Neuronal stem cell (in vitro differentiated cells): ENCODE measurements at regions not wholly inside any gene's neighbourhood (a gene's known extent, or its start where the extent isn't known, plus 50 kb on each side); places are given as distances from the start of the nearest gene placed in this dataset.
A peak's percentile ranks its signal among the peaks of the same experiment; 100 is the strongest.

ENCODE experiments used
- DNase-seq: peaks from one replicate; pipeline ENCODE4 v3.0.0-alpha.2; 2013; ENCODE audit warnings: low spot score
- H2AFZ ChIP-seq: one replicate; pipeline ENCODE4 v1.6.1; 2013; ENCODE audit warnings: mild to moderate bottlenecking, low read length, inconsistent platforms
- H2AK5ac ChIP-seq: 2 replicates; pipeline ENCODE4 v1.6.1; 2013; ENCODE audit warnings: low read depth, mild to moderate bottlenecking, inconsistent platforms, low read length, moderate library complexity, mixed read lengths
- H2BK120ac ChIP-seq: 2 replicates; pipeline ENCODE4 v1.6.1; 2013; ENCODE audit warnings: low read depth, mild to moderate bottlenecking, inconsistent platforms, low read length, moderate library complexity, mixed read lengths
- H2BK12ac ChIP-seq: one replicate; pipeline ENCODE4 v1.6.1; 2013; ENCODE audit warnings: low read length, inconsistent platforms
- H2BK15ac ChIP-seq: 2 replicates; pipeline ENCODE4 v1.6.1; 2013; ENCODE audit warnings: mild to moderate bottlenecking, low read length, inconsistent platforms, mixed read lengths
- H2BK5ac ChIP-seq: one replicate; pipeline ENCODE4 v1.6.1; 2013; ENCODE audit warnings: inconsistent platforms, mild to moderate bottlenecking, low read length, moderate library complexity
- H3K14ac ChIP-seq: one replicate; pipeline ENCODE4 v1.6.1; 2013; ENCODE audit warnings: low read length, inconsistent platforms
- H3K18ac ChIP-seq: 2 replicates; pipeline ENCODE4 v1.6.1; 2013; ENCODE audit warnings: low read length, inconsistent platforms
- H3K23ac ChIP-seq: 2 replicates; pipeline ENCODE4 v1.6.1; 2013; ENCODE audit warnings: low read depth, mild to moderate bottlenecking, mixed read lengths, low read length, inconsistent platforms; ENCODE audit not compliant: poor library complexity
- H3K27ac ChIP-seq: replicated peaks from 3 replicates; pipeline ENCODE4 v1.5.1; 2013; ENCODE audit warnings: low read length, inconsistent platforms
- H3K27me3 ChIP-seq, 3 experiments: 2 replicates each; pipeline ENCODE4 v1.6.1; 2013; ENCODE audit warnings: low read length in 3 of 3, mild to moderate bottlenecking in 2 of 3, inconsistent platforms in 1 of 3, low read depth in 1 of 3, mixed read lengths in 1 of 3, moderate library complexity in 1 of 3; ENCODE audit not compliant: control insufficient read depth in 3 of 3, insufficient read depth in 3 of 3
- H3K36me3 ChIP-seq, 2 donors: replicated peaks in 1 of 2; 2 replicates each; pipeline ENCODE4 v1.6.1; 2013; ENCODE audit warnings: low read length in 2 of 2; ENCODE audit not compliant: control insufficient read depth in 2 of 2, insufficient read depth in 2 of 2
- H3K4ac ChIP-seq: 2 replicates; pipeline ENCODE4 v1.6.1; 2013; ENCODE audit warnings: inconsistent platforms, mild to moderate bottlenecking, low read length, moderate library complexity
- H3K4me1 ChIP-seq, 2 donors: 1 replicate in 1 of 2; 2 replicates in 1 of 2; pipeline ENCODE4 v1.6.1; 2013; ENCODE audit warnings: low read length in 2 of 2, low read depth in 1 of 2; ENCODE audit not compliant: control insufficient read depth in 2 of 2, insufficient read depth in 1 of 2
- H3K4me2 ChIP-seq: one replicate; pipeline ENCODE4 v1.6.1; 2013; ENCODE audit warnings: mild to moderate bottlenecking, low read length, inconsistent platforms; ENCODE audit not compliant: insufficient read depth, poor library complexity, severe bottlenecking
- H3K4me3 ChIP-seq, 2 donors: 2 replicates each; pipeline ENCODE4 v1.5.1; 2013; ENCODE audit warnings: low read length in 2 of 2, mild to moderate bottlenecking in 2 of 2, inconsistent platforms in 1 of 2, moderate library complexity in 1 of 2
- H3K79me1 ChIP-seq: one replicate; pipeline ENCODE4 v1.6.1; 2013; ENCODE audit warnings: low read depth, mild to moderate bottlenecking, inconsistent platforms, low read length, moderate library complexity
- H3K9ac ChIP-seq: one replicate; pipeline ENCODE4 v1.6.1; 2013; ENCODE audit warnings: mild to moderate bottlenecking, low read depth, low read length, inconsistent platforms; ENCODE audit not compliant: poor library complexity
- H3K9me3 ChIP-seq, 2 donors: replicated peaks in 1 of 2; 2 replicates each; pipeline versions ENCODE3 to v1.6.1; 2013; ENCODE audit warnings: low read length in 2 of 2, mild to moderate bottlenecking in 2 of 2, inconsistent platforms in 1 of 2, low read depth in 1 of 2, mixed read lengths in 1 of 2, moderate library complexity in 1 of 2; ENCODE audit not compliant: control insufficient read depth in 2 of 2, insufficient read depth in 1 of 2
- H4K8ac ChIP-seq: one replicate; pipeline ENCODE4 v1.6.1; 2013; ENCODE audit warnings: low read depth, mild to moderate bottlenecking, inconsistent platforms, low read length, moderate library complexity
- H4K91ac ChIP-seq: one replicate; pipeline ENCODE4 v1.6.1; 2013; ENCODE audit warnings: low read length, low read depth, mild to moderate bottlenecking, inconsistent platforms; ENCODE audit not compliant: poor library complexity
- WGBS, 2 donors: extraction: QIAGEN DNeasy Blood & Tissue Kit; methylation state at CpG; one replicate each; pipeline ENCODE4 v1.1.7; 2013; ENCODE audit warnings: missing lambda C conversion rate in 2 of 2, mixed read lengths in 1 of 2; ENCODE audit not compliant: insufficient read length in 2 of 2, insufficient replicate concordance in 1 of 2; ENCODE audit errors: extremely low coverage in 2 of 2; 5-methylcytosine and 5-hydroxymethylcytosine counted together

DNA sequence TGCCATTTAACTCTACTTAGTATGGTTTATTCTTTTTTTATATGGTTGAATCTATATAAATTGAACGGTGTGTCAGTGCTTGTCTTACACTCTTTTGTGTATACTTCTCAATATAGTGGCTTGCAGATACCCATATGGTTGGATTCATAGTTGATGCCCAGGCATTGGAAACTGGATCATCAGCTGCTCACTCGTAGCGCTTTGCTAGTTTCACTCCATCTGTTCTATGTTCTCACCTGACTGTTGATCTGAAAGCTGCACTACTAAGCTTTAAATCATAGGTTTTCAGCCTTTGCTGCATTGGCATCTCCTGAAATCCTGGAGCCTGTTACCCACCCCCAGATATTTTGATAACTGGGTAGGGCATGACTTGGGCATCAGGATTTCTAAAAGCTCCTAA lies 121.6 kb upstream of the DCLK2 start:
- H3K18ac ChIP-seq: no peak overlapping the region
- no peak overlapping the region for H4K91ac ChIP-seq
- no peak overlapping the region for H3K9ac ChIP-seq
- no peak overlapping the region for H2AFZ ChIP-seq
- no CpG with 5 or more reads among the region's 3 CpGs for WGBS, 2 donors
- H2AK5ac ChIP-seq: no peak overlapping the region
- H3K4me2 ChIP-seq: no peak overlapping the region
- no peaks in the 10 kb centered on the region for H3K9me3 ChIP-seq
- no peaks in the 10 kb centered on the region for H3K79me1 ChIP-seq
- H2BK12ac ChIP-seq: no peak overlapping the region
- H3K27me3 ChIP-seq: no peaks in the 10 kb centered on the region
- no peak overlapping the region for H3K4me3 ChIP-seq
- no peak overlapping the region for H2BK5ac ChIP-seq
- no peak for DNase-seq
- H4K8ac ChIP-seq: no peak overlapping the region
- H2BK120ac ChIP-seq: no peak overlapping the region
- no peak overlapping the region for H3K14ac ChIP-seq
- H3K4ac ChIP-seq: no peak overlapping the region
- no peak overlapping the region for H3K27ac ChIP-seq
- H3K4me1 ChIP-seq: peaks cover 0 to 4% of the 10 kb centered on the region in 2 donors
- H3K23ac ChIP-seq: no peak overlapping the region
- no peaks in the 10 kb centered on the region for H3K36me3 ChIP-seq
- no peak overlapping the region for H2BK15ac ChIP-seq

DNA sequence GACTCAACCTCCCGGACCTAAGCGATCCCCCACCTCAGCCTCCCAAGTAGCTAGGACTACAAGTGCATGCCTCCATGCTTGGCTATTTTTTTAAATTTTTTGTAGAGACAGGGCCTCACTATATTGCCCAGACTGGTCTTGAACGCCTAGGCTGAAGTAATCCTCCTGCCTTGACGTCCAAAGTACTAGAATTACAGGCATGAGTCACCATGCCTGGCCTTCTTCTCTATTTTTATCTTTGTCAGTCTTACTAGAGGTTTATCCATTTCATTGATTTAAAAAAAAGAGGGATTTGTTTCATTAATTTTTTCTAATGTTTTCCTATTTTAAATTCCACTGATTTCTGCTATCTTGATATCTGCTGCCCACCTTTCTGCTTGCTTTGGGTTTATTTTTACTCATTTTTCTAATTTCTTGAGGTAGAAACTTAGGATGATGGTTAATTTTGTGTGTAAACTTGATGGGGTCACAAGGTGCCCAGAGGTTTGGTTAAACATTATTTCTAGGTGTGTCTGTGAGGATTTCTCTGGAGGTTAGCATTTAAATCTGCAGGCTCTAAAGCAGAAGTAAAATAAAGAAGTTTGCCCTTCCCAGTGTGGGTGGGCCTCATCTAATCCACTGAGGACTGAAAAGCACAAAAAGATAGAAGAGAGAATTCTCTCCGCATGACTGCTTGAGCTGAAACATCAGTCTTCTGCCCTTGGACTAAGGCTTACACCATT lies 116.2 kb upstream of the DCLK2 start:
- Histone ChIP-seq H3K18ac (no peak overlapping the region), H3K4me1 (peaks cover 4 to 19% of the 10 kb centered on the region in 2 donors), H3K9ac (no peak overlapping the region), H2BK5ac (no peak overlapping the region), H3K9me3 (no peaks in the 10 kb centered on the region), H3K14ac (no peak overlapping the region), H3K27me3 (no peaks in the 10 kb centered on the region), H3K4me2 (no peak overlapping the region), H3K79me1 (no peaks in the 10 kb centered on the region), H2BK15ac (no peak overlapping the region), H2AFZ (peak overlapping the region; percentile 71), H3K27ac (no peak overlapping the region), H4K8ac (no peak overlapping the region), H3K4me3 (no peak overlapping the region), H2AK5ac (no peak overlapping the region), H3K36me3 (no peaks in the 10 kb centered on the region), H4K91ac (no peak overlapping the region), H2BK120ac (no peak overlapping the region), H2BK12ac (no peak overlapping the region), H3K23ac (no peak overlapping the region), H3K4ac (no peak overlapping the region)
- no peak for DNase-seq
- no CpG with 5 or more reads among the region's 5 CpGs for WGBS, 2 donors

- Histone ChIP-seq H3K27me3 (no peaks in the 10 kb centered on the region), H3K36me3 (no peaks in the 10 kb centered on the region), H3K23ac (no peak overlapping the region), H3K4ac (no peak overlapping the region), H3K4me3 (no peak overlapping the region), H3K27ac (no peak overlapping the region), H3K14ac (no peak overlapping the region), H2BK15ac (no peak overlapping the region), H4K8ac (no peak overlapping the region), H2AK5ac (no peak overlapping the region), H2AFZ (peak overlapping the region; percentile 75), H4K91ac (no peak overlapping the region), H3K79me1 (no peaks in the 10 kb centered on the region), H3K9ac (no peak overlapping the region), H3K4me1 (peaks cover 4 to 19% of the 10 kb centered on the region in 2 donors), H2BK5ac (no peak overlapping the region), H3K18ac (no peak overlapping the region), H2BK12ac (no peak overlapping the region), H3K4me2 (no peak overlapping the region), H2BK120ac (no peak overlapping the region), H3K9me3 (no peaks in the 10 kb centered on the region)
- DNase-seq: no peak
- WGBS, 2 donors: no CpG with 5 or more reads among the region's 8 CpGs
These were observed 114.0 kb upstream of the DCLK2 start for GRCh38 chr4:149964001-149964796.

DNA sequence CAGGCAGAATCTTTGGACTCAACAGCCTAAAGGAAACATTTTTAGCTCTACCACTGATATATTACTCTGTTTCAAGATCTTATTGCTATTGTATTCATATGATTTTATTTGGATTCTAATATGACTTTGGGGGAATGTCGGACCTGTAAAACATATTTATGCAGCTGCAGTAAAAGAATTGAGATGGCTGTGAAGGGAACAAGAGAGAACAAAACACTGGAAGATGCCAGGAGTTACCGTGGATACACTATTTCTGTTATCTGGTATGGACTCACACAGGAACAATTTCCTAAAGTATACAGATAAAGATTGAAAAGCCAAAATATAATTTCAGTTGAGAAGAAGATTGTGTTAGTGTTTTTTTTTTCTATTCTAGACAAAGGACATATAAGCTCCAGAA lies 113.0 kb upstream of the DCLK2 start:
- H3K18ac ChIP-seq: no peak overlapping the region
- H3K9me3 ChIP-seq: no peaks in the 10 kb centered on the region
- no peak for DNase-seq
- no peak overlapping the region for H3K27ac ChIP-seq
- no peak overlapping the region for H2BK12ac ChIP-seq
- H3K27me3 ChIP-seq: no peaks in the 10 kb centered on the region
- no peak overlapping the region for H3K9ac ChIP-seq
- H3K14ac ChIP-seq: no peak overlapping the region
- no peak overlapping the region for H3K4ac ChIP-seq
- no peak overlapping the region for H4K8ac ChIP-seq
- WGBS, 2 donors: no CpG with 5 or more reads among the region's 2 CpGs
- no peak overlapping the region for H2BK15ac ChIP-seq
- H2BK5ac ChIP-seq: no peak overlapping the region
- no peaks in the 10 kb centered on the region for H3K36me3 ChIP-seq
- H2BK120ac ChIP-seq: no peak overlapping the region
- H3K23ac ChIP-seq: no peak overlapping the region
- no peak overlapping the region for H3K4me3 ChIP-seq
- peak overlapping the region; percentile 75 for H2AFZ ChIP-seq
- peaks cover 4 to 19% of the 10 kb centered on the region in 2 donors for H3K4me1 ChIP-seq
- no peak overlapping the region for H4K91ac ChIP-seq
- no peak overlapping the region for H2AK5ac ChIP-seq
- no peaks in the 10 kb centered on the region for H3K79me1 ChIP-seq
- H3K4me2 ChIP-seq: no peak overlapping the region
